Mesenchymal stem cell (in vitro differentiated cells and primary cell): ENCODE measurements at regions not wholly inside any gene's neighbourhood (a gene's known extent, or its start where the extent isn't known, plus 50 kb on each side); places are given as distances from the start of the nearest gene placed in this dataset.

Experiments used
- DNase-seq: peaks from one replicate; pipeline ENCODE4 v3.0.0-alpha.2; 2013
- H2AFZ ChIP-seq: one replicate; pipeline ENCODE4 v1.6.1; 2013; ENCODE audit warnings: low read depth, mild to moderate bottlenecking, control low read depth, inconsistent platforms, low read length, moderate library complexity
- H2AK5ac ChIP-seq: 2 replicates; pipeline ENCODE4 v1.6.1; 2013; ENCODE audit warnings: low read length, moderate library complexity, mild to moderate bottlenecking, inconsistent platforms; ENCODE audit not compliant: severe bottlenecking
- H2BK120ac ChIP-seq: one replicate; pipeline ENCODE4 v1.6.1; 2013; ENCODE audit warnings: low read depth, mild to moderate bottlenecking, inconsistent platforms, low read length, moderate library complexity
- H2BK12ac ChIP-seq, 2 experiments: one replicate each; pipeline ENCODE4 v1.6.1; 2013; ENCODE audit warnings: inconsistent platforms in 2 of 2, low read length in 2 of 2, mild to moderate bottlenecking in 2 of 2, moderate library complexity in 2 of 2, control low read depth in 1 of 2
- H2BK15ac ChIP-seq: one replicate; pipeline ENCODE4 v1.6.1; 2013; ENCODE audit warnings: mild to moderate bottlenecking, low read depth, inconsistent platforms; ENCODE audit not compliant: poor library complexity, severe bottlenecking
- H2BK5ac ChIP-seq: 2 replicates; pipeline ENCODE4 v1.6.1; 2013; ENCODE audit warnings: low read depth, mild to moderate bottlenecking, low read length, control low read depth, inconsistent platforms; ENCODE audit not compliant: poor library complexity, severe bottlenecking
- H3K14ac ChIP-seq, 2 experiments: one replicate each; pipeline ENCODE4 v1.6.1; 2013; ENCODE audit warnings: inconsistent platforms in 2 of 2, low read length in 2 of 2, control low read depth in 1 of 2, mild to moderate bottlenecking in 1 of 2, moderate library complexity in 1 of 2
- H3K18ac ChIP-seq, 2 experiments: one replicate each; pipeline ENCODE4 v1.6.1; 2013; ENCODE audit warnings: inconsistent platforms in 2 of 2, low read length in 2 of 2, control low read depth in 1 of 2, low read depth in 1 of 2, mild to moderate bottlenecking in 1 of 2
- H3K23ac ChIP-seq, 2 experiments: one replicate each; pipeline ENCODE4 v1.6.1; 2013; ENCODE audit warnings: inconsistent platforms in 2 of 2, low read length in 2 of 2, mild to moderate bottlenecking in 2 of 2, moderate library complexity in 2 of 2, control low read depth in 1 of 2
- H3K27ac ChIP-seq: 2 replicates; pipeline ENCODE4 v1.5.1; 2013; ENCODE audit warnings: mild to moderate bottlenecking, moderate library complexity, low read length, control low read depth, inconsistent platforms; ENCODE audit not compliant: poor library complexity, severe bottlenecking
- H3K27me3 ChIP-seq, 2 experiments: 2 replicates each; pipeline versions ENCODE4 v1.6.1 to v1.7.0; 2013; ENCODE audit warnings: low read length in 2 of 2, mild to moderate bottlenecking in 2 of 2, moderate library complexity in 2 of 2, control low read depth in 1 of 2, inconsistent platforms in 1 of 2; ENCODE audit not compliant: control insufficient read depth in 1 of 2, insufficient read depth in 1 of 2
- H3K36me3 ChIP-seq, 2 experiments: 2 replicates each; pipeline versions ENCODE4 v1.6.1 to v1.7.0; 2013; ENCODE audit warnings: low read length in 2 of 2, control low read depth in 1 of 2, inconsistent platforms in 1 of 2, low read depth in 1 of 2, mild to moderate bottlenecking in 1 of 2; ENCODE audit not compliant: insufficient read depth in 2 of 2, control insufficient read depth in 1 of 2
- H3K4ac ChIP-seq, 2 experiments: one replicate each; pipeline ENCODE4 v1.6.1; 2013; ENCODE audit warnings: inconsistent platforms in 2 of 2, low read length in 2 of 2, mild to moderate bottlenecking in 2 of 2, moderate library complexity in 2 of 2, control low read depth in 1 of 2, low read depth in 1 of 2
- H3K4me1 ChIP-seq: 2 replicates; pipeline ENCODE4 v1.6.1; 2013; ENCODE audit warnings: low read depth, low read length, control low read depth; ENCODE audit not compliant: control insufficient read depth, insufficient read depth
- H3K4me2 ChIP-seq: 2 replicates; pipeline ENCODE4 v1.6.1; 2013; ENCODE audit warnings: low read length, mild to moderate bottlenecking, inconsistent platforms; ENCODE audit not compliant: poor library complexity, severe bottlenecking
- H3K4me3 ChIP-seq, 2 experiments: 2 replicates each; pipeline versions ENCODE4 v1.5.1 to v1.7.0; 2013; ENCODE audit warnings: low read length in 2 of 2, mild to moderate bottlenecking in 2 of 2, control low read depth in 1 of 2, low read depth in 1 of 2; ENCODE audit not compliant: insufficient read depth in 1 of 2
- H3K79me1 ChIP-seq: replicated peaks from 2 replicates; pipeline ENCODE4 v1.6.1; 2013; ENCODE audit warnings: mild to moderate bottlenecking, control low read depth, low read length, inconsistent platforms; ENCODE audit not compliant: poor library complexity, severe bottlenecking
- H3K9ac ChIP-seq: 2 replicates; pipeline ENCODE4 v1.7.0; 2013; ENCODE audit warnings: mild to moderate bottlenecking, low read length, moderate library complexity
- H3K9me3 ChIP-seq: 2 replicates; pipeline ENCODE4 v1.7.0; 2013; ENCODE audit warnings: mild to moderate bottlenecking, low read length; ENCODE audit not compliant: control insufficient read depth
- H4K8ac ChIP-seq: one replicate; pipeline ENCODE4 v1.6.1; 2013; ENCODE audit warnings: inconsistent platforms, mild to moderate bottlenecking, low read length, moderate library complexity
- H4K91ac ChIP-seq: one replicate; pipeline ENCODE4 v1.6.1; 2013; ENCODE audit warnings: mild to moderate bottlenecking, low read length, inconsistent platforms
- WGBS: methylation state at CpG from one replicate; pipeline ENCODE4 v1.1.7; 2013; ENCODE audit warnings: mixed read lengths; 5-methylcytosine and 5-hydroxymethylcytosine counted together

DNA sequence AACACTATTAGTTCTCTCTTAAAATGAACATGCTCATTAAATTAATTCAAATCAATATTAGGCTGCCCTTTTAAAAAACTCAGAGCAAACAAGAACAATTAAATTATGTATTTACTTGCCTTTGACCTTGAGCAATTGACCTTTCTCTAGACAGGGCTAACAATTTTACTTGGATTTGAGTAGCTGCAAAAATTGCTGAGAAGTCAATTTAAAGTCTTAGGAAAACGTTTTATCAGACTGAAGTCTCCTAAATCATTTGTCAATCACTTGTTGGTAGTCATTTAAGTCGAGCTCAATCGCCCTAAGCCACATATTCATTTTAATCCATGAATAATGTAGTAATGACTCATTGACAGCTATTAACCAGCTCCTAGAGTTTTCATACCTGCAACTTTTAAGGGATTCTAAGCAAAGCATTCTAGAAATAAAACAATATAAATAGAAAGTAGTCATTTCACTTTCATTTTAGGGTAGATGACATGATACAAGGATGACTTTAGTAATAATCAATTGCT lies 84.9 kb upstream of the SEC61G start:
- H3K27ac ChIP-seq: no peak overlapping the region
- no peak overlapping the region for H3K4ac ChIP-seq
- H3K79me1 ChIP-seq: no peaks in the 10 kb centered on the region
- WGBS: 78% methylated on average over 3 of the region's 3 CpGs
- no peak overlapping the region for H2BK15ac ChIP-seq
- no peak overlapping the region for H4K8ac ChIP-seq
- peaks cover 0 to 3% of the 10 kb centered on the region in 2 experiments for H3K36me3 ChIP-seq
- no peak for DNase-seq
- H2AK5ac ChIP-seq: no peak overlapping the region
- no peak overlapping the region for H2BK12ac ChIP-seq
- H3K9ac ChIP-seq: no peak overlapping the region
- no peak overlapping the region for H3K23ac ChIP-seq
- H3K4me3 ChIP-seq: no peak overlapping the region
- H3K27me3 ChIP-seq: no peaks in the 10 kb centered on the region
- no peak overlapping the region for H2AFZ ChIP-seq
- H3K18ac ChIP-seq: no peak overlapping the region
- no peaks in the 10 kb centered on the region for H3K9me3 ChIP-seq
- no peak overlapping the region for H3K14ac ChIP-seq
- H3K4me2 ChIP-seq: no peak overlapping the region
- no peak overlapping the region for H2BK120ac ChIP-seq
- H2BK5ac ChIP-seq: no peak overlapping the region
- no peak overlapping the region for H4K91ac ChIP-seq
- peaks cover 5% of the 10 kb centered on the region for H3K4me1 ChIP-seq

DNA sequence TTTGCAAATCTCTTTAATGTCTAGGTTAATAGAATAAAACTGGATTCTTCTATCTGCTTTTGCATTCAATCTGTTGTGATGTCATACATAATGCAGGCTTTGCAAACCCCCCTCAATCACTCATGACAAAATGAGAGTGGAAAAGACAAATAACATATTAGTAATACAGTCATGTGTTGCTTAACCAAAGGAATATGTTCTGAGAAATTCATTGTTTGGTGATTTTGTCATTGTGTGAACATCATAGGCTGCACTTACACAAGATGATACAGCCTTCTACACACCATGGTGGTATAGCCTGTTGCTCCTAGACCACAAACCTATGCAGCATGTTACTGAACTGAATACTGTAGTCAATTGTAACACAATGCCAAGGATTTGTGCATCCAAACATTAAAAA lies 87.3 kb upstream of the SEC61G start:
- no peak overlapping the region for H2BK12ac ChIP-seq
- H3K36me3 ChIP-seq: no peaks in the 10 kb centered on the region
- H3K4me3 ChIP-seq: no peak overlapping the region
- no peak overlapping the region for H3K18ac ChIP-seq
- no peak for DNase-seq
- no peaks in the 10 kb centered on the region for H3K79me1 ChIP-seq
- H3K4ac ChIP-seq: no peak overlapping the region
- H3K4me1 ChIP-seq: peaks cover 2% of the 10 kb centered on the region
- H3K14ac ChIP-seq: no peak overlapping the region
- no peak overlapping the region for H3K27ac ChIP-seq
- no peak overlapping the region for H2AK5ac ChIP-seq
- H4K91ac ChIP-seq: no peak overlapping the region
- H3K9ac ChIP-seq: no peak overlapping the region
- no peak overlapping the region for H2BK15ac ChIP-seq
- peaks cover 5% of the 10 kb centered on the region for H3K9me3 ChIP-seq
- H3K27me3 ChIP-seq: no peaks in the 10 kb centered on the region
- no peak overlapping the region for H3K4me2 ChIP-seq
- no peak overlapping the region for H2BK120ac ChIP-seq
- no peak overlapping the region for H2AFZ ChIP-seq
- H3K23ac ChIP-seq: no peak overlapping the region
- no peak overlapping the region for H4K8ac ChIP-seq
- no peak overlapping the region for H2BK5ac ChIP-seq

GRCh38 chr7:54847921-54848320 lies 88.9 kb upstream of the SEC61G start:
- H2BK15ac ChIP-seq: no peak overlapping the region
- no peak overlapping the region for H3K9ac ChIP-seq
- H3K18ac ChIP-seq: no peak overlapping the region
- H3K4ac ChIP-seq: no peak overlapping the region
- no peak overlapping the region for H4K91ac ChIP-seq
- H3K23ac ChIP-seq: no peak overlapping the region
- no peak overlapping the region for H2BK120ac ChIP-seq
- H4K8ac ChIP-seq: no peak overlapping the region
- peaks cover 5% of the 10 kb centered on the region for H3K9me3 ChIP-seq
- no peak overlapping the region for H3K14ac ChIP-seq
- no peak overlapping the region for H3K27ac ChIP-seq
- H2AK5ac ChIP-seq: no peak overlapping the region
- no peaks in the 10 kb centered on the region for H3K4me1 ChIP-seq
- no peak overlapping the region for H3K4me3 ChIP-seq
- no peak overlapping the region for H2BK5ac ChIP-seq
- H3K27me3 ChIP-seq: no peaks in the 10 kb centered on the region
- 100% methylated on average over 1 of the region's 1 CpG for WGBS
- H3K79me1 ChIP-seq: no peaks in the 10 kb centered on the region
- H2BK12ac ChIP-seq: no peak overlapping the region
- no peaks in the 10 kb centered on the region for H3K36me3 ChIP-seq
- DNase-seq: no peak
- no peak overlapping the region for H2AFZ ChIP-seq
- H3K4me2 ChIP-seq: no peak overlapping the region

DNA sequence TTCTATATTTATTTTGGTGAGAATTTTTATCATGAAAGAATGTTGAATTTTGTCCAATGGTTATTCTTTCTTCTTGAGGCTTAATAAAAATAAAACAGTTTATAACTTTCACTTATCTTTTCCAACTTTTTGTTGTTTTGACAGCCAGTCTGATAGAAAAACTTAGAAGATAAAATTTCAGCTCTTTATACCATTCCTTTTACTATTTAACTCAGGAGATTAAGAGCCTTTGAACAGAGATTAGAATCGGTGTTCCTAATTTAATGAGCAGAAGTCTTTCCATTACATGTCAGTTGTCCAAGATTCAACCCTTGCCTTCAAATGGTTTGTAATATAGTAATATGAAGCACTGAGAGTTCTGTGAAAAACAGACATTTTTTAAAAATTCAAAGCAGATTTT lies 97.8 kb upstream of the SEC61G start:
- no peak overlapping the region for H3K14ac ChIP-seq

More for the DNA sequence above, 97.8 kb upstream of the SEC61G start:
- no peak overlapping the region for H4K91ac ChIP-seq
- H3K4me2 ChIP-seq: no peak overlapping the region
- no peak overlapping the region for H3K27ac ChIP-seq
- H3K9ac ChIP-seq: no peak overlapping the region
- no peak overlapping the region for H3K4me3 ChIP-seq
- no peak overlapping the region for H3K23ac ChIP-seq
- no peaks in the 10 kb centered on the region for H3K79me1 ChIP-seq
- H3K4ac ChIP-seq: no peak overlapping the region
- no peak overlapping the region for H2BK15ac ChIP-seq
- no CpG with 5 or more reads among the region's 1 CpG for WGBS
- H3K4me1 ChIP-seq: peaks cover 4% of the 10 kb centered on the region
- H2BK12ac ChIP-seq: no peak overlapping the region
- no peak for DNase-seq
- no peaks in the 10 kb centered on the region for H3K27me3 ChIP-seq
- H2BK5ac ChIP-seq: no peak overlapping the region
- H3K18ac ChIP-seq: no peak overlapping the region
- no peak overlapping the region for H2BK120ac ChIP-seq
- no peak overlapping the region for H2AK5ac ChIP-seq
- H4K8ac ChIP-seq: no peak overlapping the region
- H2AFZ ChIP-seq: no peak overlapping the region
- no peaks in the 10 kb centered on the region for H3K36me3 ChIP-seq
- H3K9me3 ChIP-seq: no peaks in the 10 kb centered on the region
